ENCODE measurements at regions not wholly inside any gene's neighbourhood (a gene's known extent, or its start where the extent isn't known, plus 50 kb on each side); places are given as distances from the start of the nearest gene placed in this dataset.

DNA sequence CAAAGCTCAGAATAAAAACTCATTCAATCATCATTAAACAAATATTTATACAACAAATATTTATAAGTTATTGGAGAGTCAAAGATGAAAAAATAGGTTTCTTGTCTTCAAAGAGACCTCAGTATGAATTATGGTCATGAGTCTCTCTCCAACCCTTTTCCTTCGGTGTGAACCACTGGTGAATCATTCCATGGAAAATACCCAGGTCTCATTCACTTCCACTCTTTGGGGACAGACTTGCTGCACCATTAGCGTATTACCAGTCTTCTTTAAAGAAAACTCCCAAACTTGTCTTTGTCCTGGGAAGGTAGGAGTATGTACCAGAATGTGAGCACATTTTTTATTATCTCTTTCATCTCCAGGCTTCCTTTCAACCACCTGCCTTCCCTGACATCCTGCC, 257.4 kb upstream of the RBMS1 start:
- no peak for TF ChIP-seq CTCF (IDR thresholded peaks at IDR 0.05; ENCODE audit: insufficient read depth, low read length)
- TF ChIP-seq POLR2AphosphoS5 (IDR thresholded peaks at IDR 0.05; ENCODE audit: low read depth), result no peak
